ENCODE measurements at regions not wholly inside any gene's neighbourhood (a gene's known extent, or its start where the extent isn't known, plus 50 kb on each side); places are given as distances from the start of the nearest gene placed in this dataset.

DNA sequence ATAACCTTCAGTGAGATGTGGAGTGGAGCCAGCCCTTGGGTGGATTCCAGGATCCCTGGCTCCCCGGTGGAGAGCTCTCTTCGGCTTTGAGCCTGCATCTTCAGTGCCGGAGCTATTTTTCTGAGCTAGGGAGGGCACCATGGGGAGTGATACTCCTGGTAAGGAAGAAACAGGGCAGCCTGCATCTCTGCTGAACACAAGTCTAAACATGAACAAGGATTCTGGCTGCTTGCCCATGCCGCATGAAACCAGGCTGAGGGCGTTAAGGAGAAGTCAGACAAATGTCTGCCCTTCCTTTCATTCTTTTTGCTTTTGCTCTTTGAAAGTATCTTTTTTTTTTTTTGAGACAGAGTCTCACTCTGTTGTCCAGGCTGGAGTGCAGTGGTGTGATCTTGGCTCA is 60.4 kb downstream of the EVX1 start:
- Histone ChIP-seq H3K56ac (replicated peaks; ENCODE audit: insufficient read length, low read depth, low read length) (no peak overlapping the region), H4K8ac (ENCODE audit: extremely low read depth, insufficient read depth, low read length) (no peak overlapping the region), H2BK12ac (ENCODE audit: low read depth, low read length) (no peak overlapping the region), H3K4me2 (ENCODE audit: insufficient read depth in 1 of 2, low read depth in 2 of 2, low read length in 2 of 2) (no peak overlapping the region), H3K4me3 (ENCODE audit: extremely low read depth in 1 of 4, insufficient read depth in 2 of 4, low read depth in 3 of 4, low read length in 4 of 4) (no peak overlapping the region), H3K4me1 (replicated peaks in 1 of 4; ENCODE audit: control insufficient read depth in 3 of 4, insufficient read depth in 4 of 4, low read length in 3 of 4) (no peaks in the 10 kb centered on the region), H2BK5ac (ENCODE audit: low read depth, low read length) (no peak overlapping the region), H4K5ac (ENCODE audit: insufficient read length, low read depth, low read length) (no peak overlapping the region), H3K36me3 (ENCODE audit: control insufficient read depth in 2 of 4, insufficient read depth in 4 of 4, low read length in 3 of 4) (no peaks in the 10 kb centered on the region), H2BK120ac (replicated peaks; ENCODE audit: low read depth, low read length) (no peak overlapping the region), H4K20me1 (replicated peaks in 1 of 2; ENCODE audit: control insufficient read depth in 1 of 2, insufficient read depth in 2 of 2, low read length in 2 of 2) (no peaks in the 10 kb centered on the region), H3K9me3 (ENCODE audit: insufficient read depth in 2 of 2, low read depth in 1 of 2, low read length in 1 of 2) (no peaks in the 10 kb centered on the region), H4K91ac (replicated peaks; ENCODE audit: insufficient read length, low read length) (no peak overlapping the region), H3K14ac (ENCODE audit: insufficient read length) (no peak overlapping the region), H3K79me1 (ENCODE audit: low read depth, low read length) (no peaks in the 10 kb centered on the region), H2AFZ (ENCODE audit: low read length) (no peak overlapping the region), H3K79me2 (ENCODE audit: control insufficient read depth in 1 of 2, insufficient read depth in 2 of 2, low read length in 2 of 2) (no peaks in the 10 kb centered on the region), H2BK15ac (ENCODE audit: low read length) (no peak overlapping the region), H3K4ac (replicated peaks; ENCODE audit: insufficient read length, low read depth, low read length) (no peak overlapping the region), H2BK20ac (ENCODE audit: low read length) (no peak overlapping the region), H3K23ac (ENCODE audit: insufficient read length) (no peak overlapping the region), H3K27me3 (replicated peaks in 1 of 4; ENCODE audit: control insufficient read depth in 3 of 4, extremely low read depth in 1 of 4, insufficient read depth in 3 of 4, low read length in 3 of 4) (peaks cover 0 to 1% (median 0%) of the 10 kb centered on the region in 4 experiments; a peak in 3 of 7 replicates), H3K9ac (replicated peaks in 1 of 4; ENCODE audit: extremely low read depth in 1 of 4, low read depth in 3 of 4, low read length in 3 of 4) (no peak overlapping the region), H2AK5ac (ENCODE audit: low read depth, low read length) (no peak overlapping the region), H3K18ac (ENCODE audit: extremely low read depth, low read length) (no peak overlapping the region), H3K23me2 (ENCODE audit: low read depth, low read length) (no peaks in the 10 kb centered on the region), H3K27ac (ENCODE audit: low read depth, low read length) (no peak overlapping the region)
- no peak for DNase-seq (ENCODE audit: low read depth in 1 of 2, low spot score in 2 of 2)
- ChIA-PET POLR2A (ENCODE audit: partially characterized antibody) (interaction anchor here (1.1 kb wide), 1 partner anchor 8 kb away, joined by 3 read pairs; no protein-coding TSS in a partner anchor), CTCF (ENCODE audit: partially characterized antibody) (interaction anchor here (0.7 to 1.6 kb wide), 6 partner anchors 11 to 666 kb away, joined by 3 to 7 read pairs (median 4); no protein-coding TSS in a partner anchor)
- TF ChIP-seq, protein P1, sequence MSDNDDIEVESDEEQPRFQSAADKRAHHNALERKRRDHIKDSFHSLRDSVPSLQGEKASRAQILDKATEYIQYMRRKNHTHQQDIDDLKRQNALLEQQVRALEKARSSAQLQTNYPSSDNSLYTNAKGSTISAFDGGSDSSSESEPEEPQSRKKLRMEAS (IDR thresholded peaks at IDR 0.05) = no peak
- TF ChIP-seq SAP30 (IDR thresholded peaks at IDR 0.05; ENCODE audit: insufficient read depth, insufficient replicate concordance, low read length) (no peak), TBP (IDR thresholded peaks at IDR 0.05; ENCODE audit: low read depth, low read length) (no peak)
- WGBS, 2 experiments (ENCODE audit: extremely low coverage in 1 of 2, insufficient coverage in 1 of 2, insufficient read length in 1 of 2, insufficient replicate concordance in 2 of 2, low coverage in 1 of 2, low lambda C conversion rate in 2 of 2, missing lambda C conversion rate in 1 of 2) = 95% methylated on average over 5 of the region's 5 CpGs; no CpG with 5 or more reads in 1 of the 2 experiments
- no peak for FAIRE-seq
